Liver (tissue), 8 donors: ENCODE measurements at regions not wholly inside any gene's neighbourhood (a gene's known extent, or its start where the extent isn't known, plus 50 kb on each side); places are given as distances from the start of the nearest gene placed in this dataset.

Experiments
- DNase-seq: peaks from one replicate; pipeline ENCODE4 v3.0.0-alpha.2; 2017; ENCODE audit warnings: low spot score
- H3K27ac ChIP-seq, 2 donors: one replicate each; pipeline ENCODE4 v1.7.0; 2013; ENCODE audit warnings: inconsistent platforms in 2 of 2, low read length in 2 of 2, control low read depth in 1 of 2, low read depth in 1 of 2, mild to moderate bottlenecking in 1 of 2
- H3K27me3 ChIP-seq, 4 donors: one replicate each; pipeline versions ENCODE4 v1.6.1 to v1.7.0; 2013; ENCODE audit warnings: low read length in 3 of 4, inconsistent platforms in 1 of 4, mild to moderate bottlenecking in 1 of 4, moderate library complexity in 1 of 4; ENCODE audit not compliant: control insufficient read depth in 4 of 4, insufficient read depth in 4 of 4
- H3K36me3 ChIP-seq, 4 donors: one replicate each; pipeline versions ENCODE4 v1.6.1 to v1.7.0; 2013; ENCODE audit warnings: low read length in 3 of 4, mild to moderate bottlenecking in 3 of 4, low read depth in 1 of 4, moderate library complexity in 1 of 4; ENCODE audit not compliant: control insufficient read depth in 4 of 4, insufficient read depth in 3 of 4
- H3K4me1 ChIP-seq, 4 donors: one replicate each; pipeline versions ENCODE4 v1.6.1 to v1.7.0; 2013; ENCODE audit warnings: low read length in 3 of 4, mild to moderate bottlenecking in 3 of 4, moderate library complexity in 1 of 4; ENCODE audit not compliant: control insufficient read depth in 4 of 4, insufficient read depth in 4 of 4
- H3K4me3 ChIP-seq, 3 donors: one replicate each; pipeline versions ENCODE4 v1.6.1 to v1.7.0; 2013; ENCODE audit warnings: low read length in 3 of 3, control low read depth in 1 of 3, low read depth in 1 of 3, mild to moderate bottlenecking in 1 of 3
- H3K9ac ChIP-seq, 2 donors: one replicate each; pipeline ENCODE4 v1.7.0; 2013; ENCODE audit warnings: low read length in 2 of 2, mild to moderate bottlenecking in 2 of 2, moderate library complexity in 2 of 2, control low read depth in 1 of 2, low read depth in 1 of 2
- H3K9me3 ChIP-seq, 4 donors: one replicate each; pipeline versions ENCODE4 v1.6.1 to v1.7.0; 2013; ENCODE audit warnings: low read length in 3 of 4; ENCODE audit not compliant: control insufficient read depth in 4 of 4
- EGR1 ChIP-seq, 2 donors: IDR thresholded peaks; 2 replicates each; pipeline ENCODE4 v1.6.1; 2016 to 2018; ENCODE audit warnings: antibody characterized with exemption in 2 of 2, low read depth in 2 of 2
- FOXA1 ChIP-seq: IDR thresholded peaks from 2 replicates; pipeline ENCODE4 v1.6.1; 2016; ENCODE audit warnings: antibody characterized with exemption
- FOXA2 ChIP-seq: IDR thresholded peaks from 2 replicates; pipeline ENCODE4 v1.6.1; 2016; ENCODE audit warnings: antibody characterized with exemption
- GABPA ChIP-seq, 2 donors: IDR thresholded peaks in 1 of 2; conservative IDR thresholded peaks in 1 of 2; 2 replicates each; pipeline ENCODE4 v1.6.1; 2016; ENCODE audit warnings: antibody characterized with exemption in 2 of 2, mild to moderate bottlenecking in 1 of 2, moderate library complexity in 1 of 2
- HNF4A ChIP-seq, 2 donors: conservative IDR thresholded peaks; 2 replicates each; pipeline ENCODE4 v1.6.1; 2016; ENCODE audit warnings: antibody characterized with exemption in 2 of 2, mild to moderate bottlenecking in 2 of 2
- HNF4G ChIP-seq: IDR thresholded peaks from 2 replicates; pipeline ENCODE4 v1.6.1; 2016; ENCODE audit warnings: antibody characterized with exemption
- JUND ChIP-seq, 2 donors: IDR thresholded peaks; 2 replicates each; pipeline ENCODE4 v1.6.1; 2016; ENCODE audit warnings: antibody characterized with exemption in 2 of 2
- NR2F2 ChIP-seq: IDR thresholded peaks from 2 replicates; pipeline ENCODE4 v1.6.1; 2016; ENCODE audit warnings: antibody characterized with exemption
- RAD21 ChIP-seq, 2 donors: IDR thresholded peaks; 2 replicates each; pipeline ENCODE4 v1.6.1; 2016; ENCODE audit warnings: antibody characterized with exemption in 2 of 2, mild to moderate bottlenecking in 2 of 2
- RXRA ChIP-seq, 2 donors: IDR thresholded peaks; 2 replicates each; pipeline ENCODE4 v1.6.1; 2017 to 2018; ENCODE audit warnings: antibody characterized with exemption in 2 of 2, mild to moderate bottlenecking in 1 of 2
- SP1 ChIP-seq: IDR thresholded peaks from 2 replicates; pipeline ENCODE4 v1.6.1; 2018; ENCODE audit warnings: antibody characterized with exemption, mild to moderate bottlenecking
- TAF1 ChIP-seq: conservative IDR thresholded peaks from 2 replicates; pipeline ENCODE4 v1.6.1; 2016; ENCODE audit warnings: antibody characterized with exemption, mild to moderate bottlenecking
- ZBTB33 ChIP-seq: IDR thresholded peaks from 2 replicates; pipeline ENCODE4 v1.6.1; 2016; ENCODE audit warnings: antibody characterized with exemption
- WGBS: extraction: QIAGEN DNeasy Blood & Tissue Kit; methylation state at CpG from one replicate; pipeline ENCODE4 v1.1.7; 2013; 5-methylcytosine and 5-hydroxymethylcytosine counted together
- TF ChIP-seq, protein P1 (sequence below): IDR thresholded peaks from 2 replicates; pipeline ENCODE4 v1.6.1; 2016; ENCODE audit warnings: antibody characterized with exemption
- TF ChIP-seq, protein P2 (sequence below): IDR thresholded peaks from 2 replicates; pipeline ENCODE4 v1.6.1; 2016; ENCODE audit warnings: antibody characterized with exemption, mild to moderate bottlenecking
- TF ChIP-seq, protein P3 (sequence below): fragments of 150-350 bp; IDR thresholded peaks from 2 replicates; pipeline ENCODE4 v1.5.1; 2017; ENCODE audit warnings: improper control_type of control experiment, low read depth, low read length; ENCODE audit not compliant: missing input control
- TF ChIP-seq, protein P4 (sequence below): IDR thresholded peaks from 2 replicates; pipeline ENCODE4 v1.6.1; 2016; ENCODE audit warnings: antibody characterized with exemption
- donor health status: healthy.
- donor health status: healthy.
- donor health status: healthy.
- donor health status: healthy.
- donor health status: healthy.

GRCh38 chr7:4550117-4550516, 132.0 kb upstream of the FOXK1 start:
- H3K9me3 ChIP-seq = peaks cover 4 to 7% (median 5%) of the 10 kb centered on the region in 4 donors
- H3K27ac ChIP-seq = no peak overlapping the region
- H3K36me3 ChIP-seq = no peaks in the 10 kb centered on the region
- no peak overlapping the region for H3K9ac ChIP-seq
- TF ChIP-seq, protein P1, sequence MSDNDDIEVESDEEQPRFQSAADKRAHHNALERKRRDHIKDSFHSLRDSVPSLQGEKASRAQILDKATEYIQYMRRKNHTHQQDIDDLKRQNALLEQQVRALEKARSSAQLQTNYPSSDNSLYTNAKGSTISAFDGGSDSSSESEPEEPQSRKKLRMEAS = no peak
- TF ChIP-seq FOXA1 (no peak), HNF4G (no peak), JUND (IDR thresholded peaks at IDR 0.05) (no peak), EGR1 (IDR thresholded peaks at IDR 0.05; ENCODE audit: low read depth in 2 of 2) (no peak), HNF4A (conservative IDR thresholded peaks at IDR 0.05) (no peak), SP1 (no peak), RXRA (IDR thresholded peaks at IDR 0.05) (no peak), GABPA (IDR thresholded peaks at IDR 0.05 in 1 of 2, conservative IDR thresholded peaks at IDR 0.05 in 1 of 2) (no peak), FOXA2 (no peak), RAD21 (IDR thresholded peaks at IDR 0.05) (no peak), ZBTB33 (no peak), TAF1 (no peak), NR2F2 (no peak)
- TF ChIP-seq, protein P2, sequence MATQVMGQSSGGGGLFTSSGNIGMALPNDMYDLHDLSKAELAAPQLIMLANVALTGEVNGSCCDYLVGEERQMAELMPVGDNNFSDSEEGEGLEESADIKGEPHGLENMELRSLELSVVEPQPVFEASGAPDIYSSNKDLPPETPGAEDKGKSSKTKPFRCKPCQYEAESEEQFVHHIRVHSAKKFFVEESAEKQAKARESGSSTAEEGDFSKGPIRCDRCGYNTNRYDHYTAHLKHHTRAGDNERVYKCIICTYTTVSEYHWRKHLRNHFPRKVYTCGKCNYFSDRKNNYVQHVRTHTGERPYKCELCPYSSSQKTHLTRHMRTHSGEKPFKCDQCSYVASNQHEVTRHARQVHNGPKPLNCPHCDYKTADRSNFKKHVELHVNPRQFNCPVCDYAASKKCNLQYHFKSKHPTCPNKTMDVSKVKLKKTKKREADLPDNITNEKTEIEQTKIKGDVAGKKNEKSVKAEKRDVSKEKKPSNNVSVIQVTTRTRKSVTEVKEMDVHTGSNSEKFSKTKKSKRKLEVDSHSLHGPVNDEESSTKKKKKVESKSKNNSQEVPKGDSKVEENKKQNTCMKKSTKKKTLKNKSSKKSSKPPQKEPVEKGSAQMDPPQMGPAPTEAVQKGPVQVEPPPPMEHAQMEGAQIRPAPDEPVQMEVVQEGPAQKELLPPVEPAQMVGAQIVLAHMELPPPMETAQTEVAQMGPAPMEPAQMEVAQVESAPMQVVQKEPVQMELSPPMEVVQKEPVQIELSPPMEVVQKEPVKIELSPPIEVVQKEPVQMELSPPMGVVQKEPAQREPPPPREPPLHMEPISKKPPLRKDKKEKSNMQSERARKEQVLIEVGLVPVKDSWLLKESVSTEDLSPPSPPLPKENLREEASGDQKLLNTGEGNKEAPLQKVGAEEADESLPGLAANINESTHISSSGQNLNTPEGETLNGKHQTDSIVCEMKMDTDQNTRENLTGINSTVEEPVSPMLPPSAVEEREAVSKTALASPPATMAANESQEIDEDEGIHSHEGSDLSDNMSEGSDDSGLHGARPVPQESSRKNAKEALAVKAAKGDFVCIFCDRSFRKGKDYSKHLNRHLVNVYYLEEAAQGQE = no peak
- TF ChIP-seq, protein P3, sequence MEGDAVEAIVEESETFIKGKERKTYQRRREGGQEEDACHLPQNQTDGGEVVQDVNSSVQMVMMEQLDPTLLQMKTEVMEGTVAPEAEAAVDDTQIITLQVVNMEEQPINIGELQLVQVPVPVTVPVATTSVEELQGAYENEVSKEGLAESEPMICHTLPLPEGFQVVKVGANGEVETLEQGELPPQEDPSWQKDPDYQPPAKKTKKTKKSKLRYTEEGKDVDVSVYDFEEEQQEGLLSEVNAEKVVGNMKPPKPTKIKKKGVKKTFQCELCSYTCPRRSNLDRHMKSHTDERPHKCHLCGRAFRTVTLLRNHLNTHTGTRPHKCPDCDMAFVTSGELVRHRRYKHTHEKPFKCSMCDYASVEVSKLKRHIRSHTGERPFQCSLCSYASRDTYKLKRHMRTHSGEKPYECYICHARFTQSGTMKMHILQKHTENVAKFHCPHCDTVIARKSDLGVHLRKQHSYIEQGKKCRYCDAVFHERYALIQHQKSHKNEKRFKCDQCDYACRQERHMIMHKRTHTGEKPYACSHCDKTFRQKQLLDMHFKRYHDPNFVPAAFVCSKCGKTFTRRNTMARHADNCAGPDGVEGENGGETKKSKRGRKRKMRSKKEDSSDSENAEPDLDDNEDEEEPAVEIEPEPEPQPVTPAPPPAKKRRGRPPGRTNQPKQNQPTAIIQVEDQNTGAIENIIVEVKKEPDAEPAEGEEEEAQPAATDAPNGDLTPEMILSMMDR = no peak
- TF ChIP-seq, protein P4, sequence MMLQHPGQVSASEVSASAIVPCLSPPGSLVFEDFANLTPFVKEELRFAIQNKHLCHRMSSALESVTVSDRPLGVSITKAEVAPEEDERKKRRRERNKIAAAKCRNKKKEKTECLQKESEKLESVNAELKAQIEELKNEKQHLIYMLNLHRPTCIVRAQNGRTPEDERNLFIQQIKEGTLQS = no peak
- no peak overlapping the region for H3K4me3 ChIP-seq
- DNase-seq = no peak
- H3K4me1 ChIP-seq = no peaks in the 10 kb centered on the region
- no peaks in the 10 kb centered on the region for H3K27me3 ChIP-seq
- WGBS = 26% methylated on average over 1 of the region's 1 CpG

- Histone ChIP-seq H3K9me3 (peaks cover 4 to 7% (median 5%) of the 10 kb centered on the region in 4 donors), H3K9ac (no peak overlapping the region)
- WGBS = 86% methylated on average over 1 of the region's 1 CpG
These were observed 129.1 kb upstream of the FOXK1 start for GRCh38 chr7:4552985-4553384.

More at GRCh38 chr7:4552985-4553384, 129.1 kb upstream of the FOXK1 start:
- no peak overlapping the region for H3K27ac ChIP-seq
- TF ChIP-seq TAF1 = no peak
- TF ChIP-seq SP1 = no peak
- TF ChIP-seq, protein P4 = no peak
- TF ChIP-seq HNF4A (conservative IDR thresholded peaks at IDR 0.05) = no peak
- no peak for TF ChIP-seq NR2F2
- TF ChIP-seq HNF4G = no peak
- no peak for TF ChIP-seq RXRA (IDR thresholded peaks at IDR 0.05)
- no peak for TF ChIP-seq RAD21 (IDR thresholded peaks at IDR 0.05)
- no peak overlapping the region for H3K4me3 ChIP-seq
- H3K4me1 ChIP-seq = no peaks in the 10 kb centered on the region
- no peaks in the 10 kb centered on the region for H3K27me3 ChIP-seq
- no peak for DNase-seq
- H3K36me3 ChIP-seq = no peaks in the 10 kb centered on the region
